Epithelial cell of proximal tubule (primary cell): ENCODE measurements at regions not wholly inside any gene's neighbourhood (a gene's known extent, or its start where the extent isn't known, plus 50 kb on each side); places are given as distances from the start of the nearest gene placed in this dataset.

ENCODE experiments used
- DNase-seq: peaks from one replicate; pipeline ENCODE4 v3.0.0-alpha.2; 2011; ENCODE audit warnings: low read depth
- H3K4me3 ChIP-seq: 2 replicates; pipeline ENCODE4 v1.5.1; 2011; ENCODE audit warnings: low read depth, mild to moderate bottlenecking, low read length
- CTCF ChIP-seq: conservative IDR thresholded peaks from 2 replicates; pipeline ENCODE4 v1.5.1; 2012; ENCODE audit warnings: low read depth, mild to moderate bottlenecking, low read length

DNA sequence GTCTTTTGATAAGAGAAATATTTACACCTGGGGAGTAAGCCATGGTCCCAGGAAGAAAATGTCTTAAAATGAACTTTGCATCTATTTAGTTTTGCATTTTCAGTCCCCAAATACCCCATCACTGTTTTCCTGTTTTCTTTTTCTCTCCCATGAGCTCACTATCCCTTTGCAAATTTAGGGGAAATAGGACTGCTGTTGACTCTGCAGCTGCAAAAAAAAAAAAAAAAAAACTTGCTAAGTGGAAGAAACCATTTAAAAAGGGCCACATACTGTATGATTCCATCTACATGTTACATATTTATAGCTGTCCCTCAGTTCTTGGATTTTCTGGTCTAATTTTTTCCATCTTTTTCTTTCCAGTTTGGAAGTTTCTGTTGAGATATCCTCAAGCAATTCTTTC is 98.2 kb upstream of the SERP2 start:
- TF ChIP-seq CTCF, result no peak
- DNase-seq, result no peak
- no peak overlapping the region for H3K4me3 ChIP-seq

- no peak overlapping the region for H3K4me3 ChIP-seq
- no peak for TF ChIP-seq CTCF
- no peak for DNase-seq
These were observed 97.6 kb upstream of the SERP2 start for GRCh38 chr13:44276061-44276460.

DNA sequence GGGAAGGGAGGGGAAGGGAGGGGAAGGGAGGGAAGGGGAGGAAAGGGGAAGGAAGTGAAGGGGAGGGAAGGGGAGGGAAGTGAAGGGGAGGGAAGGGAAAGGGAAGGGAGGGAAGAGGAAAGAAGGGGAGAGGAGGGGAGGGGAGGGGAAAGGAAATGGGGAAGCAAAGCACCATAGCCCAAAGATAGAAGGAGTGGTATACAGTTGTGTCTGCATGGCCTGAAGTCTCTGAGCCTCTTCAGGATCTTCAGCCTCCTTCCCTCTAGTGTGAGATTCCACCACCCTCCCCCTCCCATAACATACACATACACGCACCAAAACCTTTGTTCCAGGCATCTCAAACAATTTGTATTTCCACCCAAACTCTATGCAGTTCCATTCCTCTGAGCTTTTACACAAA is 96.2 kb upstream of the SERP2 start:
- DNase-seq, result no peak
- TF ChIP-seq CTCF, result no peak
- no peak overlapping the region for H3K4me3 ChIP-seq

GRCh38 chr13:44278166-44278565 is 95.5 kb upstream of the SERP2 start:
- TF ChIP-seq CTCF, result no peak
- no peak overlapping the region for H3K4me3 ChIP-seq
- no peak for DNase-seq

- DNase-seq, result peak; percentile 80
- TF ChIP-seq CTCF, result no peak
These were observed 93.2 kb upstream of the SERP2 start for GRCh38 chr13:44280456-44280855.

GRCh38 chr13:44281252-44282000 is 92.2 kb upstream of the SERP2 start:
- peak; percentile 97 for DNase-seq

More at GRCh38 chr13:44280456-44280855, 93.2 kb upstream of the SERP2 start:
- H3K4me3 ChIP-seq, result no peak overlapping the region

More at GRCh38 chr13:44281252-44282000, 92.2 kb upstream of the SERP2 start:
- TF ChIP-seq CTCF, result no peak
- no peak overlapping the region for H3K4me3 ChIP-seq
